Lung (tissue), 11 donors: ENCODE measurements at regions not wholly inside any gene's neighbourhood (a gene's known extent, or its start where the extent isn't known, plus 50 kb on each side); places are given as distances from the start of the nearest gene placed in this dataset.

Source experiments
- ATAC-seq: fragments of 200-7000 bp; cut with Tn5 transposase; one replicate; pipeline ENCODE4 v1.9.1; 2020; ENCODE audit warnings: moderate number of reproducible peaks; ENCODE audit not compliant: insufficient read depth, low FRiP score
- DNase-seq, 3 donors: peaks; one replicate each; pipeline ENCODE4 v3.0.0-alpha.2; 2013 to 2017
- H3K27ac ChIP-seq, 2 donors: one replicate each; pipeline ENCODE4 v1.5.1; 2013; ENCODE audit warnings: mild to moderate bottlenecking in 2 of 2, moderate library complexity in 2 of 2, control low read depth in 1 of 2, inconsistent platforms in 1 of 2, low read depth in 1 of 2, low read length in 1 of 2
- H3K27me3 ChIP-seq, 3 donors: one replicate each; pipeline ENCODE4 v1.5.1; 2013; ENCODE audit warnings: low read length in 2 of 3; ENCODE audit not compliant: control insufficient read depth in 3 of 3, insufficient read depth in 3 of 3
- H3K36me3 ChIP-seq, 4 donors: one replicate each; pipeline ENCODE4 v1.5.1; 2013; ENCODE audit warnings: low read length in 4 of 4, mild to moderate bottlenecking in 1 of 4, moderate library complexity in 1 of 4; ENCODE audit not compliant: control insufficient read depth in 4 of 4, insufficient read depth in 4 of 4
- H3K4me1 ChIP-seq, 5 donors: one replicate each; pipeline ENCODE4 v1.5.1; 2013; ENCODE audit warnings: low read length in 5 of 5, mild to moderate bottlenecking in 2 of 5, moderate library complexity in 1 of 5; ENCODE audit not compliant: control insufficient read depth in 5 of 5, insufficient read depth in 5 of 5
- H3K4me3 ChIP-seq: one replicate; pipeline ENCODE4 v1.5.1; 2013; ENCODE audit warnings: mild to moderate bottlenecking, control low read depth, moderate library complexity
- H3K9ac ChIP-seq, 2 donors: one replicate each; pipeline ENCODE4 v1.5.1; 2013; ENCODE audit warnings: low read length in 2 of 2, control low read depth in 1 of 2; ENCODE audit not compliant: insufficient read depth in 1 of 2
- H3K9me3 ChIP-seq, 4 donors: one replicate each; pipeline ENCODE4 v1.5.1; 2013; ENCODE audit warnings: low read length in 3 of 4, mild to moderate bottlenecking in 1 of 4, moderate library complexity in 1 of 4; ENCODE audit not compliant: control insufficient read depth in 4 of 4, insufficient read depth in 3 of 4
- WGBS, 2 donors: extraction: QIAGEN DNeasy Blood & Tissue Kit; methylation state at CpG; one replicate each; pipeline ENCODE4 v1.1.7; 2013; 5-methylcytosine and 5-hydroxymethylcytosine counted together
- TF ChIP-seq, protein P1 (sequence below): IDR thresholded peaks from 2 replicates; pipeline ENCODE4 v1.5.1; 2012; ENCODE audit warnings: mild to moderate bottlenecking; ENCODE audit errors: control extremely low read depth, extremely low read depth
- donor health status: control.
- donor health status: control.
- donor health status: Bipolar disorder and iron deficiency.
- donor health status: healthy.
- donor health status: DM: yes; HTN: yes; CAD: no.

GRCh38 chr1:168379104-168379860 is 98.6 kb downstream of the TBX19 start:
- no peak for ATAC-seq
- WGBS, 2 donors: 91 to 95% methylated on average over 8 of the region's 8 CpGs

GRCh38 chr1:168375566-168376300 is 95.1 kb downstream of the TBX19 start:
- 93 to 94% methylated on average over 5 of the region's 5 CpGs for WGBS, 2 donors
- TF ChIP-seq, protein P1, sequence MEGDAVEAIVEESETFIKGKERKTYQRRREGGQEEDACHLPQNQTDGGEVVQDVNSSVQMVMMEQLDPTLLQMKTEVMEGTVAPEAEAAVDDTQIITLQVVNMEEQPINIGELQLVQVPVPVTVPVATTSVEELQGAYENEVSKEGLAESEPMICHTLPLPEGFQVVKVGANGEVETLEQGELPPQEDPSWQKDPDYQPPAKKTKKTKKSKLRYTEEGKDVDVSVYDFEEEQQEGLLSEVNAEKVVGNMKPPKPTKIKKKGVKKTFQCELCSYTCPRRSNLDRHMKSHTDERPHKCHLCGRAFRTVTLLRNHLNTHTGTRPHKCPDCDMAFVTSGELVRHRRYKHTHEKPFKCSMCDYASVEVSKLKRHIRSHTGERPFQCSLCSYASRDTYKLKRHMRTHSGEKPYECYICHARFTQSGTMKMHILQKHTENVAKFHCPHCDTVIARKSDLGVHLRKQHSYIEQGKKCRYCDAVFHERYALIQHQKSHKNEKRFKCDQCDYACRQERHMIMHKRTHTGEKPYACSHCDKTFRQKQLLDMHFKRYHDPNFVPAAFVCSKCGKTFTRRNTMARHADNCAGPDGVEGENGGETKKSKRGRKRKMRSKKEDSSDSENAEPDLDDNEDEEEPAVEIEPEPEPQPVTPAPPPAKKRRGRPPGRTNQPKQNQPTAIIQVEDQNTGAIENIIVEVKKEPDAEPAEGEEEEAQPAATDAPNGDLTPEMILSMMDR: no peak
- Histone ChIP-seq H3K4me3 (no peak overlapping the region), H3K9ac (no peak overlapping the region), H3K9me3 (no peaks in the 10 kb centered on the region), H3K27ac (no peak overlapping the region), H3K4me1 (peaks cover 0 to 14% (median 0%) of the 10 kb centered on the region in 5 donors), H3K27me3 (no peaks in the 10 kb centered on the region), H3K36me3 (no peaks in the 10 kb centered on the region)
- ATAC-seq (no peak), DNase-seq (no peak)

More at GRCh38 chr1:168379104-168379860, 98.6 kb downstream of the TBX19 start:
- H3K9ac ChIP-seq: no peak overlapping the region
- H3K4me1 ChIP-seq: no peaks in the 10 kb centered on the region
- TF ChIP-seq, protein P1: no peak
- no peak overlapping the region for H3K4me3 ChIP-seq
- no peaks in the 10 kb centered on the region for H3K27me3 ChIP-seq
- no peaks in the 10 kb centered on the region for H3K36me3 ChIP-seq
- H3K27ac ChIP-seq: no peak overlapping the region
- no peaks in the 10 kb centered on the region for H3K9me3 ChIP-seq
- no peak for DNase-seq

GRCh38 chr1:168374566-168374965 is 93.9 kb downstream of the TBX19 start:
- no peak for DNase-seq
- ATAC-seq: no peak
- Histone ChIP-seq H3K36me3 (no peaks in the 10 kb centered on the region), H3K9ac (no peak overlapping the region), H3K27ac (no peak overlapping the region), H3K4me1 (peaks cover 0 to 18% (median 0%) of the 10 kb centered on the region in 5 donors), H3K9me3 (peaks cover 0 to 1% (median 0%) of the 10 kb centered on the region in 4 donors), H3K4me3 (no peak overlapping the region), H3K27me3 (no peaks in the 10 kb centered on the region)
- TF ChIP-seq, protein P1: no peak
- 85 to 90% methylated on average over 3 of the region's 3 CpGs for WGBS, 2 donors
